ENCODE measurements at regions not wholly inside any gene's neighbourhood (a gene's known extent, or its start where the extent isn't known, plus 50 kb on each side); places are given as distances from the start of the nearest gene placed in this dataset.
"Not testable (repeated sequence)": the region's sequence is repeated elsewhere in the genome, so short reads cannot be mapped to it uniquely, and the experiment has no call there.

GRCh38 chr7:48841739-48842138 is 82.6 kb upstream of the CDC14C start:
- Mint-ChIP-seq H3K4me3 (ENCODE audit: unreplicated experiment) (no peak overlapping the region), H3K4me1 (ENCODE audit: low read depth) (no peaks in the 10 kb centered on the region), H3K9me3 (ENCODE audit: low read depth) (peaks cover 11% of the 10 kb centered on the region), H3K27me3 (ENCODE audit: low read depth) (no peaks in the 10 kb centered on the region), H3K36me3 (ENCODE audit: low read depth) (no peaks in the 10 kb centered on the region), H3K27ac (ENCODE audit: unreplicated experiment) (no peak overlapping the region)
- no peak for TF ChIP-seq CTCF (IDR thresholded peaks at IDR 0.05)
- no peak for DNase-seq (ENCODE audit: low spot score)

- Mint-ChIP-seq H3K4me1 (ENCODE audit: low read depth) (no peaks in the 10 kb centered on the region), H3K4me3 (ENCODE audit: unreplicated experiment) (no peak overlapping the region), H3K27me3 (ENCODE audit: low read depth) (no peaks in the 10 kb centered on the region), H3K36me3 (ENCODE audit: low read depth) (no peaks in the 10 kb centered on the region), H3K9me3 (ENCODE audit: low read depth) (peaks cover 9% of the 10 kb centered on the region), H3K27ac (ENCODE audit: unreplicated experiment) (no peak overlapping the region)
- no peak for DNase-seq (ENCODE audit: low spot score)
- TF ChIP-seq CTCF (IDR thresholded peaks at IDR 0.05) = no peak
Observed at GRCh38 chr7:48847917-48848316, 76.4 kb upstream of the CDC14C start.

GRCh38 chr7:48860447-48860846 is 63.9 kb upstream of the CDC14C start:
- H3K27ac Mint-ChIP-seq (ENCODE audit: unreplicated experiment); H3K4me1 Mint-ChIP-seq (ENCODE audit: low read depth); H3K27me3 Mint-ChIP-seq (ENCODE audit: low read depth); H3K4me3 Mint-ChIP-seq (ENCODE audit: unreplicated experiment); H3K36me3 Mint-ChIP-seq (ENCODE audit: low read depth); DNase-seq (ENCODE audit: low spot score): not testable (repeated sequence)
- peaks cover 26% of the 10 kb centered on the region for H3K9me3 Mint-ChIP-seq (ENCODE audit: low read depth)

- Mint-ChIP-seq H3K9me3 (ENCODE audit: low read depth) (no peaks in the 10 kb centered on the region), H3K27ac (ENCODE audit: unreplicated experiment) (no peak overlapping the region), H3K4me1 (ENCODE audit: low read depth) (no peaks in the 10 kb centered on the region), H3K27me3 (ENCODE audit: low read depth) (peaks cover 12% of the 10 kb centered on the region), H3K4me3 (ENCODE audit: unreplicated experiment) (no peak overlapping the region), H3K36me3 (ENCODE audit: low read depth) (no peaks in the 10 kb centered on the region)
- no peak for DNase-seq (ENCODE audit: low spot score)
- TF ChIP-seq CTCF (IDR thresholded peaks at IDR 0.05) = no peak
Observed at GRCh38 chr7:48868916-48869315, 55.4 kb upstream of the CDC14C start.

GRCh38 chr7:48872548-48872947 is 51.8 kb upstream of the CDC14C start:
- Mint-ChIP-seq H3K36me3 (ENCODE audit: low read depth) (no peaks in the 10 kb centered on the region), H3K27ac (ENCODE audit: unreplicated experiment) (no peak overlapping the region), H3K27me3 (ENCODE audit: low read depth) (peaks cover 13% of the 10 kb centered on the region), H3K4me1 (ENCODE audit: low read depth) (no peaks in the 10 kb centered on the region), H3K4me3 (ENCODE audit: unreplicated experiment) (no peak overlapping the region), H3K9me3 (ENCODE audit: low read depth) (no peaks in the 10 kb centered on the region)
- no peak for DNase-seq (ENCODE audit: low spot score)
- no peak for TF ChIP-seq CTCF (IDR thresholded peaks at IDR 0.05)
